HG03565 (cell line): ENCODE measurements at regions not wholly inside any gene's neighbourhood (a gene's known extent, or its start where the extent isn't known, plus 50 kb on each side); places are given as distances from the start of the nearest gene placed in this dataset.
"Not testable (repeated sequence)": the region's sequence is repeated elsewhere in the genome, so short reads cannot be mapped to it uniquely, and the experiment has no call there.

ENCODE experiments used
- ATAC-seq: cut with Tn5 transposase; IDR thresholded peaks from one replicate; pipeline ENCODE4 v1.9.1; 2021; ENCODE audit warnings: mild to moderate bottlenecking, moderate library complexity; ENCODE audit not compliant: unreplicated experiment

- no peak for ATAC-seq
Measured at GRCh38 chr18:35822413-35822812, 150.1 kb upstream of the RMP24 start.

DNA sequence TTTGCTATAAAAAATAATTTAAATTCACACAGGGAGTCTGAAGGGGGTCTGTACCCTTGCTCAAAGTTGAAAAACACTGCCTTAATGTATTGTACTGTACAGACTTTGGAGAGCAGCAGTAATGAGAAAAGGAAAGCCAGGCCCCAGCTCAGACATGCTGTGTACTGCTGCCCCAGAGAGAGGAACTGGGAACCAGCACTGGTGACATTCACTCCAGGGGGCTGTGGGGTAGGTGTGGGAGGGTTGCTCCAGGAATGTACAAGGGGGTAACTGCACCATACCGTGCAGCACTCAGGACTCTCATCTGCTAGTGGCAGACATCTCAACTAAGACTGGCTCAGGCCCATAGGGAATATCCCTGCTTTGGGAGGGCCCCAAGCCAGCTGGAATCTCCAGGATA lies 146.0 kb upstream of the RMP24 start:
- no peak for ATAC-seq

GRCh38 chr18:35827275-35827902 lies 145.1 kb upstream of the RMP24 start:
- no peak for ATAC-seq

DNA sequence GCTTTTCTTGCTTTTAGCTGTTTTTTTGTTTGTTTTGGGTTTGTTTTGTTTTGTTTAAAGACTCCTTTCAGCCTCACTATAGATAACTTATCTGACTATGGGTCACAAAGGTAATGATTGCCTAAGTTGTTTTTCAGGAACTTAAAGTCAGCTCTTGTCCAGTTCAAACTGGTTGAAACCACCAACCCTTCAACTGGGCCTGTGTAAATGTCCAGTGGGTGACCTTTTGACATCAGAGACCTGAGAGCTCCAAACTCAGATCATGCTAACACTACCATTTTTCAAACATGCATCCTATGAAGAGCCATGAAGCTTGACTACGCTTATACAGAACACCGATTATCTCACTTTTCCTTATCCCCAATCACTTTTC lies 144.6 kb upstream of the RMP24 start:
- no peak for ATAC-seq

DNA sequence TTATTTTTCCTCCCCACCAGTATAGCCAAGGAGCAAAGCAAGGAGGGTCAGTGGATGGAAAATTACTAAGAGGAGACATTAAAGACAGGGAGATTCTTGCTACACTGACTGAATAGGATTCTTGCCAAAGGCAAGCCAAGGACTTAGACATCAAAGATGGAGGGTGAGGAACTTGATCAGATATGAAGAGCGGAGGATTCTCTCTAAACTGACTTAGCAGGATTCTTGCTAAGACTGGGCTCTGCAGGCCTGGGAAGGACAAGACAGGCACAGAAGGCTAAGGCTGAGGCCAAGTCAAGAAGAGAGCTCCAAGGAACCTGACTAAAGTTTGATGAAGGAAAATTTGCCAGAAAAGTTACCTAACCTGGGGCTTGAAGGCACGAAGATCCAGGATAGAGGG lies 143.9 kb upstream of the RMP24 start:
- no peak for ATAC-seq

DNA sequence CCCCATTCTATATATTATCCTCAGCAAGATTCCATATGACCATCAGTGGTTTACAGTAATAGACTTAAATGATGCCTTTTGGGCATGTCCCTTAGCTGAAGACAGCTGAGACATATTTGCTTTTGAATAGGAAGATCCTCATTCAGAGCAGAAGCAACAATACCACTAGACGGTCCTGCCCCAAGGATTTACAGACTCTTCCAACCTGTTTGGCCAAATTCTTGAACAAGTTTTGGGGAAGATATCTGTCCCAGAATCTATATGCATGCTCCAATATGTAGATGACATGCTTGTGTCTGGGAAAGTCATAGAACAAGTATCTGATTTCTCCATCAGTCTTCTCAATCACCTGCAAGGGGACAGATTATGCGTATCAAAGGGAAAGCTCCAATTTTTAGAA lies 137.1 kb upstream of the RMP24 start:
- no peak for ATAC-seq

DNA sequence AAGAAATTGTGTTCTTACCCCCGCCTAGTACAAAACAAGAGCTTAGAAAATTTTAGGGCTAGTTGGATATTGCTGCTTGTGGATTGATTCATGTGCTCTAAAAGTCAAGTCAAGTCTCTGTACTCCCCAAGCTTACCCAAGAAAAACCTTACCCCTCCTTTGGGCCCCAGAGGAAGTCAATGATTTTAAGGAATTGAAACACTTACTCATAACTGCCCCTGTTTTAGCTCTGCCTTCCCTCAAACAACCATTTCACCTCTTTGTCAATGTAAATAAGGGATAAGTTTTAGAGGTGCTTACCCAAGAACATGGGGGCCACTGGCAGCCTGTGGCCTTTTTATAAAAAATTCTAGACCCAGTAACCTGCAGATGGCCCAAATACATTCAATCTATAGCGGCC lies 136.6 kb upstream of the RMP24 start:
- peak; percentile 94 for ATAC-seq

DNA sequence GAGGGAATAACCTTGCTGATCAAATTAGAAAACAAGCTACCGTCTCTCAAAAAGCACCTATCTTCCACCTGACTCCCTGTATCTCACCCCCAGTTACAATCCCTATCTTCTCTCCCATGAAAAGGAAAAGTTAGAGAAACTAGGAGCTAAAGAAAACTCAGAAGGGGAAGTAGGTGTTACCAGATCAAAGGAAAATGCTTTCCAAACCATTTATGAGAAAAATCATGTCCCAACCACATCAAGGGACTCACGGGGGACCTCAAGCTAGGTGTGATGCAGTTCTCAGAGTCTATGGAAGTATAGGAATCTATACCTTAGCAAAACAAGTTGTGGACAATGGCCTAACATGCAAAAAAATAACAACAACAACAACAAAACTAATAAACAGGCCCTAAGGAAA lies 135.5 kb upstream of the RMP24 start:
- no peak for ATAC-seq

GRCh38 chr18:35837922-35838496 lies 134.5 kb upstream of the RMP24 start:
- no peak for ATAC-seq

DNA sequence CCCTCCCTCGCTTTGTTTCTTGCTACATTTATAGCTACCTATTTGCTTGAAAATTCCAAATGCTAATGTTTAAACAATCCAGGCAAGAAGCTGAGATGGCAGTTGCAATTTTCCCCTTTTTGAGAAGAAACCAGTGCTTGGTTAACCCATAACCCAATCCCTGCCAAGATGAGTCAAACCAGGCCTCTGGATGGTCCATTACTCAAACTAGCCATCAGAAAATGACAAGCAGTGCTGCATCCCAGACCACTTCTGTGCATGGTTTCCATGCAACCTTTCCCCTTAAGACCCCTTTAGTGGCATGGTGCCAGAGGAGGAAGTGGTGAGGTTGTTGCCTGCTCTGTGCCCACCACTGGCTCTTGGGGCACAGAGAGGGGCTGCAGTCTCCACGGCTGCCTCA lies 131.2 kb upstream of the RMP24 start:
- ATAC-seq, result no peak

- ATAC-seq, result no peak
Measured at GRCh38 chr18:35842536-35842935, 129.9 kb upstream of the RMP24 start.

- ATAC-seq, result not testable (repeated sequence)
Measured at GRCh38 chr18:35848321-35848720, 124.2 kb upstream of the RMP24 start.

- not testable (repeated sequence) for ATAC-seq
Measured at GRCh38 chr18:35849241-35849640, 123.2 kb upstream of the RMP24 start.

GRCh38 chr18:35851286-35851970 lies 121.1 kb upstream of the RMP24 start:
- no peak for ATAC-seq

DNA sequence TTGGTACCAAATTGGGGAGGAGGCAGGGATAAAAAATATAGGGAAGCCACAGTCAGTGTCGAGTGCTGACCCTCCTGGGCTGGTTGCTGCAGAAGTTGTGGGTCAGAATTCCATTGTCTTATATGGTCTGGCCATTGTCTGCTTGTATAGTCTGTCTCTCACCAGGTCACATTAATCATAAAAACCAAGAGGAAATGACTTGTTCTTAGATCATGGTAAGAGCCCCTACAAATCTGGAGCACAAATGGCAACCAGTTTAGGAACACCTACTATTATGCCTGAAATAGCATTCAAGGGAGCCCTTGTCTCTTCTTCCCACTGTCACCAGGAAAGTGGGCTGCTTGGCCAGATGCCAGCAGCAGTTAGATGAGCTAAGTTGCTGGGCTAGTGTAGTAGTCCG lies 119.7 kb upstream of the RMP24 start:
- no peak for ATAC-seq

GRCh38 chr18:35854095-35854494 lies 118.4 kb upstream of the RMP24 start:
- ATAC-seq, result no peak

GRCh38 chr18:35856178-35856577 lies 116.3 kb upstream of the RMP24 start:
- no peak for ATAC-seq

- not testable (repeated sequence) for ATAC-seq
Measured at GRCh38 chr18:35856721-35857120, 115.8 kb upstream of the RMP24 start.

DNA sequence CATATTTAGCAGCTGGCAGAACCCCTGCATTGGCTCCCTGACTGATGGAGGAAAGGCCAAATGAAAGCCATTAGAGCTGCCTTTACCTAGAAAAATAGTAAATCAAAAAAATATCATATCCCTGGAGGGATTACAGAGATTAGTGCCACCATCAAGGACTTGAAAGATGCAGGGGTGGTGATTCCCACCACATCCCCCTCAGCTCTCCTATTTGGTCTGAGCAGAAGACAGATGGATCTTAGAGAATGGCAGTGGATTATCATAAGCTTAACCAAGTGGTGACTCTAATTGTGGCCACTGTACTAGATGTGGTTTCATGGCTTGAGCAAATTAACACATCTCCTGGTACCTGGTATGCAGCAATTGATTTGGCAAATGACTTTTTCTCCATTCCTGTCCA lies 114.9 kb upstream of the RMP24 start:
- not testable (repeated sequence) for ATAC-seq

GRCh38 chr18:35861367-35862118 lies 110.9 kb upstream of the RMP24 start:
- peak; percentile 65 for ATAC-seq

DNA sequence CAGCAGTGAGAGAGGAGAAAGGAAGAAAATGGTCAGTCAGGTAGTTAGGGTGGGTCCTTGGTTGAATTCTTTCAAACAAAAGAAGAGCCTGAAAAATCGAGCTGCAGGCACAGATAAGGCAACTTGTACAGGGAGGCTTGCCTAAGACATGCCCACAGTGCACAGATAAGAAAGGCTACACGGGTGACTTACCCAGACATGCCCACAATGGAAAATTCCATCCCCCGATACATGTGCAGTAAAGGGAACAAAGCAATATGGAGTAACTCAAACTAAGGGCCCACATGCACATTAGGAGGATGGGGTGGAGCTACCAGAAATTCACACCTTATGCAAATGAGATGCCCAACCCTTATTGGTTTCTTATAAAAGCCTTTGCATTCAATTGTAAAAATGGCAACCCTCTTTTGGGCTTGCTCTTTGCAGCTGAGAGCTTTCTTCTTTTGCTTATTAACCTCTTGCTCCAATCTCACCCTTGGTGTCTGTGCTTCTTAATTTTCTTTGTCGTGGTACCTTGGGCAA lies 110.3 kb upstream of the RMP24 start:
- no peak for ATAC-seq

GRCh38 chr18:35864916-35865315 lies 107.6 kb upstream of the RMP24 start:
- no peak for ATAC-seq
